GM18499 (cell line): ENCODE measurements at regions not wholly inside any gene's neighbourhood (a gene's known extent, or its start where the extent isn't known, plus 50 kb on each side); places are given as distances from the start of the nearest gene placed in this dataset.

Source experiments
- ATAC-seq: cut with Tn5 transposase; IDR thresholded peaks from one replicate; pipeline ENCODE4 v1.9.1; 2021; ENCODE audit warnings: moderate number of reproducible peaks; ENCODE audit not compliant: insufficient read depth, unreplicated experiment

- no peak for ATAC-seq
These were observed 146.1 kb downstream of the PDHA2 start for GRCh38 chr4:95985791-95986550.

GRCh38 chr4:95987851-95988250 lies 148.0 kb downstream of the PDHA2 start:
- no peak for ATAC-seq

- ATAC-seq = no peak
These were observed 158.4 kb downstream of the PDHA2 start for GRCh38 chr4:95998311-95998710.

DNA sequence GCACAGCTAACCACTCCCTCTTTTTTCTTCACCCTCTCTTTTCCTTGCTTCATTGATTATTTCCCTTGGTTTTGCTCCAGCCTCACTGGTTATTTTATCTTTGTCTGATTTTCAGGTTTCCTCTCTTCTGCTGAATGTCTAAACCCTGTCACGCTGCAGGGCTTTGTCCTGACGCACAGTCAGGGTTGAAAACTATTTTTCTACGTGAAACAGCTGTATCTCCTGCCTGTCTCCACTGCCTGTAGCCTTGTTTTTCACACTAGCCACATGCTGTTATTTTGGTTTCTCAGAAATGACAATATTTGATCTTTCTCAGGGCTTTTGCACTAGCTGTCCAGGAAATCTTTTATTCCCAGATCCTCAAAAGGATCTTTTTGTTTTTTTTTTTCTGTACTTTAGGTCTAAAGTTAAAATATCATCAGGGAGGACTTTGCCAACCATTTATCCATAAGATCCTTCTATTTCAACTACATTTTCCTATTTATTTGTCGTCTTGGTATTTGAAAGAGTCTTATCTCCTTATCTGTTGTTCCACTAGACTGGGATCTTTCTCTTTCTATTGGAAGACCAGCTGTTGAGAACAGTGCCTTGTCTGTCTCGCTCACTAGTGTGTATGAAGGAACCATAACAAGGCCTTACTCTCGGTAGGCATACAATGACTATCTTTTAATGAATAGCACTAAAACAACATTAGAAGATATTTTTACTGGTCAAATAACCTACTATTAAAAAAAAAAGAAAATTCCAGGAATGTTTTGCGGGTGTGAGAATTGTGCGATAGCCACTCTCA lies 164.3 kb downstream of the PDHA2 start:
- ATAC-seq = no peak

- no peak for ATAC-seq
These were observed 169.7 kb downstream of the PDHA2 start for GRCh38 chr4:96009427-96010119.

DNA sequence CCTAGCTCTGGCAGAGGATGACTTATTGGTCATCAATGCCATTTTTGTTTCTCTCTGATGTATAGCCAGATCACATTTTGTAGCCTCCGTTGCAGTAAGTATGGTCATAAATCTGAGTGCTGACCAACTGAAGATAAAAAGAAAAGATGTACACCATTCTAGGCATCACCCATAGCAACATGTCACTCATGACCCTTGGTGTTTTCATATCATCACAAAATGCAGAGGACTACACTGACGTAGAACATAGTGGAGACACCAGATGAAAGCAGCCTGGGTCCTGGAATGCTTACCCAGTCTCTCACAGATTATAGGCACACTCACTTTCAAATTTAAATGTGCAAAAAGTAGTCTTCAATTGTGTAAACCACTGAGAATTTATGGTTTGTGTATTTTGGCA lies 172.8 kb downstream of the PDHA2 start:
- no peak for ATAC-seq

DNA sequence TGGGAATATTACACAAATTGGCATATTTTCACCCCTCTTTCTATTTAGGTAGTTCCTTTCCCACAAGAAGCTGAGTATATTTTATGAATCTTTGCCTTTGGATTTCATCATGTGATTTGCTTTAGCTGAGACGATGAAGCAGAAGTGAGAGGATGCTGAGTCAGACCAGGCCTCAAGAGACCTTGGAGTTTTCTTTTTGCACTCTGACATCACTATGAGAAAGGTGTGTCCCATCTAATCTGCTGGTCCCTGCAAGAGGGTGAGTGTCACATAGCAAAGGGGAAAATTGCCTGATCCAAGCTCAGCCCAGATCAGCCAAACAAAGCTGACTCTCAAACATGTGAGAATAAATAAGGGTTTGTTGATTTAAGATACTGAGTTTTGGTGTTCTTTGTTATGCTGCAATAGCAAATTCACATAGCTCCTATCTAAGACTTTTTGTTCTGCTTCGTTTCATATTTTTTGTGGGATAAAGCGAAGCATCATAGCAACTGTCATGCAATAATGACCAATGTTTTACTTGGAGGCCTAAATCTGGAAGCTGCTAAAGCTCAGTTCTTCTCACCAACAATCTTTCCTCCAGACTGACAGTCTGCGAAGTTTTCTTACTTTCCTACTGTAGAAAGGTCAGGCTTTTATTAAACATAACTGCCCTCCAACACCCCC lies 176.9 kb downstream of the PDHA2 start:
- no peak for ATAC-seq

GRCh38 chr4:96025011-96025410 lies 185.1 kb downstream of the PDHA2 start:
- no peak for ATAC-seq

DNA sequence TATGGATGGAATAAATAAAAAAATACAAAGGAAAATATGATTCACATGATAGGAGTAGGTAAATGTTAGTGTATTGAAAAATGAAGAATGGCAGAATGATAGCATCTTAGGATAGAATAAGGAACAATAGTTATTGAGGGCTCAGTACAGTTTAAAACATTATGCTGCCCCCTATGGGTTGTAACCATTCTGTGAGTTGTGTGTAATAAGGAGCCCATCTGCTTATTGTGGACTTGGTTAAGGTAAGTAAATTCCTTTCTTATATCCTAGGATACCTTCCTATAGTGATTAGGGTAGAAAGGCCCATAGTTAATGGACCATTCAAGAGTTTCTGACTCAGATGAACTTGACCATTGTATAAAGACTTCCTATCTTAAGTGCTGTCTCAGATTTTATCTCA lies 195.8 kb downstream of the PDHA2 start:
- ATAC-seq = no peak

GRCh38 chr4:96036781-96037180 lies 196.9 kb downstream of the PDHA2 start:
- no peak for ATAC-seq

DNA sequence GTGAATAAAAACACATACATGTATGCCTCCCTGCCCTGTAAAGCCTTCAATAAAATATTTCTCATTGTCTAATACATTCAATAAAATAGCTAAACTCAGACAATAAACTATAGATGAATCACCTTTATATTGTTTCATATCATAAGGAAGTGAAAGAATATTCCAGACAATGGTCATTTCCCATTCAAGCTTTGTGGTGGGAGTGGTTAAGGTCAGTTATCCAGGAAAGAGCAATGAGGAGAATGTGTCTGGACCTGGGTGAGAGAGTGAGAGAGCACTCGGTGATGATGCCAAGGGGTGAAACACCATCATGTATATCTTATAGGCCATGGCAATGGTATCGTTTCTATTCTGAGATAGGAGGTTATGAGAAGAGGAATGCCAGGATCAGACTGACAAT lies 197.8 kb downstream of the PDHA2 start:
- no peak for ATAC-seq

- ATAC-seq = no peak
These were observed 199.3 kb downstream of the PDHA2 start for GRCh38 chr4:96039217-96039616.

GRCh38 chr4:96039803-96040436 lies 200.0 kb downstream of the PDHA2 start:
- no peak for ATAC-seq

- no peak for ATAC-seq
These were observed 205.1 kb downstream of the PDHA2 start for GRCh38 chr4:96044971-96045370.

- ATAC-seq = no peak
These were observed 212.9 kb downstream of the PDHA2 start for GRCh38 chr4:96052827-96053226.

DNA sequence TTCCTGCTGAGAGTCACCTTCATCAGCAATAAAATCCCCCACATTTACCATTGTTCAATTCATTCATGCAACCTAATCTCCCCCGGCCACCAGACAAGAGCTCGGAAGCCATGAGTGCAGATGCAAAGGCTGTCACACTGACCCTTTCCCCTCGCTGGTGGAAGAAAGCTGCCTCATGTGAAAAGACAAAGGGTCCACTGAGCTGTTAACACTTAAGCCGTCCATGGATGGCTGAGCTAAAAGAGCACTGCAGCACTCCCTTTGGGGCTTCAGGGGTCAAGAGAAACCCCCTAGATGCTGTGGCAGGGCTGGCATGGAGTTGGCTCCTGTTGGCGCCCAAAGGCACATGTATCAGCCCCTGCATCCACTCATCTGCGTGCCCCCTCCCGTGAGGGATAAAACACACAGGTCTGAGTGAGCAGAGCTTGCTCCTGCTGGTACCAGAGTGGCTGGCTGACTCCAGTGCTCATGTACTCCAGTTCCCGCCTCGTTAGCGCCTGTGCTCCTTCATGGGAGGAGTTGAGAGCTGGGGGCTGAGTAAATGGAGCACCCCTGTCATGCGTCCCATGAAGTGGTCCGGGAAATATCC lies 216.5 kb downstream of the PDHA2 start:
- no peak for ATAC-seq

- ATAC-seq = no peak
These were observed 223.7 kb downstream of the PDHA2 start for GRCh38 chr4:96063639-96064038.

DNA sequence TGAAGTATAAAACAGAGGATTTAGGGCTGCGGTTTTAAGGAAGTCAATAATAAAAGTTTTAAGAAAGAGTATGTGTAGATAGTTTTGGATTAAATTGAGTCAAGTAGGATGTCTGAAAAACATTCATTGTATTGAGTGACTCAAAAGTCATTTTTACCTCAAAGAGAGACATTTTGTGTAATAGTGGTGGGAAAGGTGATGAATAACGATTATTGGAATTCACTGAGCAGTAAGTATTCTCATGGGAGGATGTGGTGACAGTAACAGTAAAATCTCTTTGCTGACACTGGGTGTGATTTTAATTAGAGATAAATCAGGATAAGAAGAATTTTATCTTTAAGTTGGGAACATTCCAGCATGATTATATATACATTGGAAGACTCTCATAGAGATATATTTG lies 233.6 kb downstream of the PDHA2 start:
- no peak for ATAC-seq

GRCh38 chr4:96092151-96092705 lies 252.3 kb downstream of the PDHA2 start:
- no peak for ATAC-seq

DNA sequence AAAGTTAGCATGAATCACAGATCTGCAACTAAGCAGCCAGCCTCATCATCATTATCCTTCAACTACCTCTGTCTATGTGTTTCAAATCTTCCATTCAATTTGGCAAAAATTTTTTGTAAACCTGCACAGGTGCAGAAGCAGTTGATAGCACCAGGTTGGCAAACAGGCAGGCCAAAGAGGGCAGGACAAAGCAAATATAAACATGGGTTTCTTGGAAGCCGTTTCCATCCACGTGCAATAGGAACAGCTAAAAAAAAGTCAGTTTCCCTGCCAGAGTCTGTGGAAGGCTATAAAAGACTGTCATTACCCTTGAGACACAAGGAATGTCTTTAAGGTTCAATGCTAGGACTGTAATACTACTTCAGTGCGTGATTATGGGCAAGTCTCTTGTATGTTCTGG lies 253.2 kb downstream of the PDHA2 start:
- no peak for ATAC-seq
